ENCODE measurements at regions not wholly inside any gene's neighbourhood (a gene's known extent, or its start where the extent isn't known, plus 50 kb on each side); places are given as distances from the start of the nearest gene placed in this dataset.
"Not testable (repeated sequence)": the region's sequence is repeated elsewhere in the genome, so short reads cannot be mapped to it uniquely, and the experiment has no call there.

DNA sequence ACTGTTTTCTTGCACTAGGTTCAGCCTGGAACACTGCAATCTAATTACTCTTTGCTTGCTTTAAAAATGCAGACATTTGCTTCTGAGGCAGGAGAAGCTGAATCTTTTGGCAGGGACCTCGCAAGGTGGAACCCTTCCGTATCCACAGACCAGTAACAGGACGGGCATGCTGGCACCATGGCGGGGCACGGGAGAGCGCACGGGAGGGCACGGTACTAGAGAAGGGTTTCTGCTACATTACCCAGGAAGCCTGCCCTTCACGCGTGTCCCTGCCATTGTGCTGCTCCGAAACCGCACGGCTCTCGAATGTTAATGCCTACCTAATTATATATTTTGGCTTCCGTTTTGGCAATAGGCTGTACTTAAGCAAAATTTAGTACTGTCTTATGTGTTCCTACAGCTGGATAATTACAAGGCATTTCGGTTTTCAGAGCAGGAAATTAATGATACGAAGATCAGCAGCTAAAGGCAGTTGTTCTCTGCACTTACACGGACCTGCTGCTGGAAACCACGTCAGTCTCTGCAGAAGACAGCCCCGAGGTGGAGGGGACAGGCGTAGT lies 430.4 kb downstream of the IRS2 start:
- DNase-seq = no peak

DNA sequence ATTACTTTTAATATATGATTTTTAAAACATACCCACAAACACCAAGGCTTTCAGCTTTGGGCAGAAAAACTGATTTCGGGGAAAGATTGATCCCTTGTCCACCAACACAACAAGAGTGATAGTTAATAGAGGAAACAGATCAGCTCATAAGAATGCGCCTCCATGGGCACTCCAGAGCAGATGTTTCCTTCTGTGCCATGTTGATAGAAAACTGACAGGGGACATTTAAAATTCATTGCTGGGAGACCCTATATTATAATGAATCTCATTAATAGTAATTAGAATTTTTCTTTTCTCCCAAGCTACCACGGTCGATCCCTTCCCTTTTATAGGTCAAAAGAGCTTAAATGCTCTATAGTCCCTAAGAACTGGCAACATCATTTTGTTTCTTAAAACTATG lies 431.2 kb downstream of the IRS2 start:
- DNase-seq = no peak

DNA sequence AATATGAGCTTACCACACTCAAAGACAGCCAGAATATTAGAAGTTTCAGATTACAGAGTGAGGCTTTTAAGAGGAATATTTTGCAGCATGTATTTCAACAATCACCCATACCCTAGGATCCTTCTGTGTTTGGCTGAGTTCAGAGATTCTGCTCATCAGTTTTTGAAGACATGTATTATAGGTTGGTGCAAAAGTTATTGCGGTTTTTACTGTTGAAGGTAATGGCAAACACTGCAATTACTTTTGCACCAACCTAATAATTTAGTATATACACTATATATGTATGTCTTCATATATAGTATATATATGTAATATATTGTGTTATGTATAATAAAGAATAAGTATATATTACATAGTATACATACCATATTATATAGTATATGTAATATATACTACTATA lies 435.1 kb downstream of the IRS2 start:
- DNase-seq = no peak

DNA sequence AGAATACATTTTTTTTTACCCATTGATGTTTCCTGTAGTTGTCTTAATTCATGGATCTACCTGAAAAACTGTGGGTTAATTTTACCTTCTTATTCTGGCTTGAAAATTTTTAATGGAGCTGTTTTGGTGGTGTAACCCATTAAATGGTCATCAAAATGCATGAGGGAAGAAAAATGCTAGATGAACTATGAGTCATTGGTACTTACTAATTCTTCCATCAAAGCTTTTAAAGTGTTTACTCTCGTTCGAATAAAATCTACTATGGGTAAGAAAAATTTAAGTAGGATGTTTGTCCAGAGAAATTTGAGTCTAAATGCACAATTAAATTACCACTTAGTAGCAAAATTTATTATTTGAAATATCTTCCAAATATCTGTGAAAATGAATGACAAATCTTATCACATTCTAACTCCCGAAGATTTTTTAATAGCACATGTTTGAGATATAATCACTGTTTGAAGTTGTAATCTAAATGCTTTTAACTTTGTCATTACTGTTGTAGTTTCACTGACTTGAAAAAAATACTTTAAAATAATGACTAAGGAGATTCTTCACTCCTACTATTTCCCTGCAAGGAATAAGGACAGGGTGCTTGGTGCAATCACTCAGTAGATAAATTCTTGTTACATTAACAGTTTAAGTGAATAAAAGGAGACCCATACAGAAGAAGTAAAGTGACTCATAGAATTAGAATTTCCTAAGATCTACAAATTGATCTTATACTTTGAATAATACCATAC lies 437.7 kb downstream of the IRS2 start:
- no peak for DNase-seq

DNA sequence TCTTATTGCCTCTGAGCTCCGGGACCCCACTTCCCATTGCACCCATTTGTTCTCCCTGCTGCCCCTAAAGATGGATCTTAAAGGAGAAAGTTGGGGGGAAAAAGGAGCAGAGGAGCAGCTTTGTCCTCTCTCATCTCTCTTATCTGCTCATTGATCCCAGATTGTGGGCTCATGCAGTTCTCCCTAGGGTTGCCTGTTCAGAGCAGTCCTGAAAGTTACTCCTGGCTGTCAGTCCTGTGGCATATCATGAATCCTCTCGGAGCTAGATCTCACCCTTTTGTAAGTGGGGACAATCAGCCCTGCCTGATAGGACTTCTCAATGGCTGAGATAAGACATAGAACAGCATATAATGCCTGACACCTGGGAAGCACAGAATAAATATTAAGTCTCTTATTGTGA lies 440.3 kb downstream of the IRS2 start:
- DNase-seq = no peak

DNA sequence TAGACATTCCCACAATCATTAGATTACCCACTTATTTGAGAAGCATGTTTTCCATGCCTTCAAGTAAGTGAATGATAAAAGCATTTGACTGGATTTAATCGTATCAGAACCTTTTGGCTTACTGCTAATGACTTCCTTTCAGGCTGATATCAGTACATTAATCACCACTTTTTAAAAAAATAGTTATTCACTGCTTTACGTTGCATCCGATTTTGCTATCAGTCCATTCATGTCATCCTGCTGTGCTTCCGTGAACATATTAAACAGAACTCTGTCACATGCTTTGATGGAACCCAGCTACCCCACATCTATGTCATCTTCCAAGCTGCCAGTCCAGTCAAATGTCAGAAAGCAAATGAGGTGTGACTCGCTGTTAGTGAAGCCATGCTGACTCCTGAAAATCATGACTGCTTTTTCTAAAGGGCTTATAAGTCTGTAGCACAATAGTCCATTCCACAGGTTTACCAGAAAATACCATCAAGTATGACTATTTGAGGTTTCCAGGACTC lies 440.9 kb downstream of the IRS2 start:
- no peak for DNase-seq

DNA sequence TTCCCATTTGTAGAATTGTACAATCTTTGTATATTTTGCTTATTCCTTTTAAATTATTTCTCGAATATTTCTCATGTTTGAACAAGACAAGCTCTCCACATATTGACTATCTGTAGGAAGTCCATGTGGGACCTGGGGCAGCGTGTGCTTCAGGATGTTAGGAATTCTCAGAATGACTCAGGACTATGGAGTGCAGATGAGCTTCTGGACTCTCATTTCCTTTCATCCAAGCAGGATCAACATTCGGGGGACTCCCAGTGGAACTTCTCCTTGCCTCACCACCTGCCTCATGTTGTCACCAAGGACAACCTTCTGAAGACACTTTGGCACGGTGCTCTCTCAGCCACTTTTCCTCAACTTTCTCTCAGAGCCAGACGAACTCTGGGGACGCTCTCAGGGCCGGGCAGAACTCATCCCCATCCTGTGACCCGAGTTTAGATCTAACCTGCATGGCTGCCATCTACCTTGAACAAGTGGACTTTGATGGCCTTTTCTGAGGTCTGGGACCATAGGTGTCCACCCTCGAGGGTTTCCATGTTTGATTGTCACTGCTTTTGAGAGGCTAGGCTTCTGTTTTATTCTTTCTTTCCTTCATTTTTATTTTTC lies 441.7 kb downstream of the IRS2 start:
- DNase-seq = no peak

DNA sequence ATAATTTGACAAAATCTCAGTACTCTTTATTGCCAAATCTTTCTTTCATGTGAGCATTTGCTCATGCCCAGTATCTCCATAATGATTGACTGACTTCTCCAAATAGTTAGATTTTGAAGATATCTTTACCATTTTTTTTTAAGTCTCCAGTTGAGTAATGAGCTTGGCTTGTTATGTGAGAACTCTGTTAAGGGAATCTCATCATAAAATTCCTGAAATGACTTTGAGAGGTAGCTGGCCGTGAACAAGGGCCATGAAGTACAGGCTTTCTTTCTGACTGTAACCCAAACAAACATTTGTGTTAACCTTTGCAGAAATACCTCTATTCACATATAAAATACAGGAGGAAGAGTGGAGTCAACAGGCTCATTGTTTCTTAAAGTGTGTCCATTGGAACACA lies 449.7 kb downstream of the IRS2 start:
- DNase-seq = no peak

DNA sequence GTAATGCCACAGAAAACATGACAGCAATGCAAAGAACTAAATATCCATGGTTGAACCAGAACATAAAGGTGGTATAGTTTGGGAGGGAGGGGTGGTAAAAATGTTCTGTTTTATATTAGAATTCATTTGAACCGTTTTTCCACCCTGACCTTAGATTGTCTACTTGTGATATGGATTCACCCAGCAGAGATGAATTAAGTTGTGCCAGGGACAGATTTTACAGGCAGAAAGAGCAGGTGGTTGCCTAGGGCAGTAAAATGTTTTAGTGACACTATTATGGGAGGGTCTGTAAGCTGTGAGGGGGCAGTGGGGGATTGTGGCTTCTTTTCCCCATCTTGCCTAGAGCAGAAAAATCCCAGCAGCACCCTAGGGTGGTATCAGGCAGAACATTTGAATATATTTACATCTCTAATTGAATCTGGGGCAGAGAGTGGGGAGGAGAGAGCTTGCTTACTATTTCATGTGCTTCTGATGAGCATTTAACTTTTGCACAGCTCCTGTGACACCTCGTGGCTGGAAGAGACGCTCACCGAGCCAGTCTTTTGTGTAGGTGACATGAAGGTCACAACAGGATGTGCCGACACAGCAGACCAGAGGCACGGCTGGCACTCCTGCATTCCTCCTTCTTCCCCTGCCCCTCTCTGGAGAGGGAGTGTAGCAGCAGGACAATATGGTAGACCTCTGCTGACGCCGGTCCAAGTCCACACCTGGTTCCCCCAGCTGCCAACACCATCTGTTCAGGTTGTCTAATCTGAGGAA lies 452.3 kb downstream of the IRS2 start:
- DNase-seq = no peak

DNA sequence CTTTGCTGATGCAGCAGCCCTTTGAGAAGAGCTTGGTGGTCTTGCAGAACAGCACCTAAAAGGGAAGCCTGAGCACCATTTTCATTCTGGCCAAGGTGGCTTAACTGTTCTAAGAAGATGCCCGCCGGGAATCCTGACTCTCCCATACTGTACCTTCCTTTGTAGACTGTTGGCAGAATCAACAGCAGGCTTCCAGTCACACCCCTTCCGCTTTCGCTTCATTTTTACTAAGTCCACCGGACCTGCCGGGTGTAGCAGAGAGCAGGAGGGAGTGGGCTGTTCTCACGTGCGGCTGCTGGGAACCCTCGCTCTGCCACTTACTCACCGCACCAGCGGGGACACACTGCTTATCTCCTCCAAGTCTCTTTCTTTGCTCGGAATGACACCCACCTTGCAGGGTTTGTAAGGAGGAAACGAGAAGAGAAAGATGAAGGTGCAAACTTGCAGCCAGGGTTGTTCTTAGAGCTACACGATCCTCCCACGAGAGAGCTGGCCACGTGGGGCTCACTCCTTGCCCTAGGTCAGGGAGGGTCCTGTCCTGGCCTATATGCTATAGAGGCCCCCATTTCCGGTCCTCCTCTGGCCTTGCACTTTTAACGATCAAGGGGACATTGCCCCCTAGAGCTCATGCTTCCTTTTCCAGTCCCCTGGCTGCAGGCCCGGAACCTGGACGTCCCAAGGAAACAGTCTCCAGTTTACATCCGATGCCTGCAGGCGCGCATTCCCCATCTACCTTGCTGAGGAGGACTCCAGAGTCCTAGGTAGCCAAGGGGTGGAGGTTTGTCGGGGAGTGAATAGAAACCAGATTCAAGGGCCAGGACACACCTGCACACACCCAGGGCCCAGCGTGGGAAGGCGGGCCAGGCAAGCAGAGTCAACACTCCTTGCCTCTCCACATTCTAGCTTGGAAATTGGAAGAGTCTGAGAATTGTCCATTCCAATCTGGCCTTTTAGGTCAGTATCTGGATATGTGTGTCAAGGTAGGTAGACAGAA lies 453.6 kb downstream of the IRS2 start:
- no peak for DNase-seq

DNA sequence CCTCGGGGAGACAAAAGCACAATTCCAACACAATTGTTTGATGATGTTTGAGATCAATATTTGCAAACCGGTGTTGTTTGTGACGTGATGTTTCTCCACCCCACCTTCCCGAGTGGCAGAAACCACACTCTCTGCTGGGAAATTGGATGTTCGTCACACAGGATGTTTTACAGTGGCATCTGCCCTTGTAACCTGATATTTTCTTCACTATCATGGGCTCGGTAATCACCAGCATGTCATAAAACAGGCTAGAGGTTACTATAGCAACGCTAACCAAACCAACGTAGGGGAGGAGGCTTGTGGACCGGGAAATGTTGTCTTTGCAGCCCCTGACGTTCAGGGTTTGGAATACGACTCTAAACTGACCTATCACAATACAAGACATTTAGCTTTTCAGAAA lies 454.5 kb downstream of the IRS2 start:
- peak; percentile 59 for DNase-seq

DNA sequence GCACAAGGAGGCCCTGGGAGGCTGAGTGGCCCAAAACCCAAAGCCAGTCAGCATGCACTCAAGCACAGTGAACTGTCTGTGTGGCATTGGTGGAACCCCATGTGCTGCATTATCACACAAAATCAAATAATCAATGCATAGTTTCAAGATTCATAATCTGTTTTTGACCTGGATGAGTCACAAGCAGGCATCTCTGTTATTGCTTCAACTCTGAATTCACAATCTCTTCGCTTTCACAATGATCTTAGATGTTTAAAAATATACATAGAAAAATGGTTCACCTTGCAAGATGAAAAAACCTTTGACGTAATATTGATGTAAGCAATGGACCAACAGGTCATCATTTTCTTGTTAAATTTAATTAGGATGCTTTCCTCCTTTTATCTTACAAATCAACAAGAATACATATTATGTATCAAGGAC lies 455.4 kb downstream of the IRS2 start:
- no peak for DNase-seq

DNA sequence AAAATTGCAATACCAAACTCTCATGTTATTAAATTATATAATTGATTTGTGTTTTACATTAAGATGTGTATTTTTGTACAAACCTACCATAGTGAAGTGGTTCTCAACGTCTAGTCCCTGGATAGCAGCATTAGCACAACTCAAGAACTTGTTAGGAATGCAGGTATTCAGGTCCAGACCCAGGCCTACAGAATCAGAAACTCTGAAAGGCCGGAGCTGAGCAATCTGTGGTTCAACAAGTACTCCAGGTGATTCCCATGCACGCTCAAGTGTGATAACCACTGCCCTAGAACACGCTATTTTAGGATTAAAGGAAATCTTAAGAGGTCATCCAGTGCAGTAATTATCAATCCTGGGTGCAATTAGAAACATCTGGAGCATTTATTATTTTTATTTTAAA lies 456.3 kb downstream of the IRS2 start:
- no peak for DNase-seq

DNA sequence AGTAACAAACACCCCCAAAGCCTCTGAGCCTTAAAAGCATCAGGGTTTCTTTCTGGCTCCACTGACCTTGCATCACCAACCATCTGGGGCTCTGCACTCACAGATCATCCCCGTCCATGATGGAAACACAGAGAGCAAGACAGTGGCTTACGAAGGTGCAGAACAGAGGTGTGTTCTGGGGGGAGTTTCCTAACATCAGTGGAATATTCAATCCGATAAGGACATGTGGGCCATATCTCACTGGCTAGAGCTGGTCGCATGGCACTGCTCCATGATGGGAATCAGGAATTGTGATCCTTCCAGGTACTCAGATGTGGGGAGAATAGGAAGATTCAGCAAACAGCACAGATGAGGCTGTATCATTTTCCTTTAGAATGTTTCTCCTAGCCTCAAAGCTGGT lies 457.2 kb downstream of the IRS2 start:
- no peak for DNase-seq

DNA sequence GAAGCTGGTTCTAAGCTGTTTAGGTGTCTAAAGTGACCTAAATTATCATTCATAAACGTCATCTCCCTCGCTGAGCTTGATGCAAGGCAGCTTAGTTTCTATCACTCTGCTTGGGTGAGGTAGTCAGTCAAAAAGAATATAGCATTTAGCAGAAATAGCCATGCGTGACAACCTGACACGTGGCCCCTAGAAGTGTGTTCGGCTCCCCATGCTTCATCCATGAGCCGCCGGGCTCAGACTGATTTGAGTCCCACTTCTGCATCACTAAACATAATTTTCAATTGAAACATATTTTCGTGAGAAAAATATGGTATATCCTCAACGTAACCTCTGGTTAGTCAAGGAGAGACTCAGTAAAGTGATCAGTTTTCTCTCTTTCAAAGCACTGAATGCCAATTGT lies 459.8 kb downstream of the IRS2 start:
- no peak for DNase-seq

DNA sequence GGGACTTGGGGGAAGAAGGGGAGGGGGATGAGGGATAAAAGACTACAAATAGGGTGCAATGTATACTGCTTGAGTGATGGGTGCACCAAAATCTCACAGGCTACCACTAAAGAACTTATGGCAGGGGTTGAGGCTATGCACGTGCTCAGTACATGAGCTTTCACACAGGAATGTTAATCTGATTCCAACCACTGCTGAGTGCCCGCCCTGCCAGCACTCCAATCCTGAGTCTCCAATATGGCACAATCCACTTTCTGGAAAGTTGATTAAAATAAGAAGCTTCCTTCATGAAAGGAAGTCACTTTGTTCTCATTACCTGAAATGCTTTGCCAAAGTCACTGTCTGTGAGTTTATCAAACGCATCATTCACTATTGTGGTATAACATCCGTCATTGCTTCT lies 463.0 kb downstream of the IRS2 start:
- DNase-seq = no peak

DNA sequence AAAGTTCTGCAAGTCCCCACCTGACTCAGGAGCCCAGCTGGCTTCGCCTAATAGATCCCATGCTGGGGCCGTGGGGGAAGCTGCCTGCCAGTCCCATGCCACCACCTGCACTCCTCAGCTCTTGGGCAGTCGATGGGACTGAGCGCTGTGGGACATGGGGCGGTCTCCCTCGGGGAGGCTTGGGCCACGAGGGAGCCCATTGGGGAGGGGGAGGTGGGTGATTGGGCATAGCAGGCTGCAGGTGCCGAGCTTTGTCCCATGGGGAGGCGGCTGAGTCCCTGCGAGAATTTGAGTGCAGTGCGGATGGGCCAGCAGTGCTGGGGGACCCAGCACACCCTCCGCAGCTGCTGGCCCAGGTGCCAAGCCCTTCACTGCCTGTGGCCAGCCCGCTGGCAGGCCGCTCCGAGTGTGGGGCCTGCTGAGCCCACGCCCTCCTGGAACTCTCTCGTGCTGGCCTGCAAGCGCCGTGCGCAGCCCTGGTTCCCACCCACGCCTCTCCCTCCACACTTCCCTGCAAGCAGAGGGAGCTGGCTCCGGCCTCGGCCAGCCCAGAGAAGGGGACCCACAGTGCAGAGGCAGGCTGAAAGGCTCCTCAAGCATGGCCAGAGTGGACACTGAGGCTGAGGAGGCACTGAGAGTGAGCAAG lies 467.3 kb downstream of the IRS2 start:
- no peak for DNase-seq

DNA sequence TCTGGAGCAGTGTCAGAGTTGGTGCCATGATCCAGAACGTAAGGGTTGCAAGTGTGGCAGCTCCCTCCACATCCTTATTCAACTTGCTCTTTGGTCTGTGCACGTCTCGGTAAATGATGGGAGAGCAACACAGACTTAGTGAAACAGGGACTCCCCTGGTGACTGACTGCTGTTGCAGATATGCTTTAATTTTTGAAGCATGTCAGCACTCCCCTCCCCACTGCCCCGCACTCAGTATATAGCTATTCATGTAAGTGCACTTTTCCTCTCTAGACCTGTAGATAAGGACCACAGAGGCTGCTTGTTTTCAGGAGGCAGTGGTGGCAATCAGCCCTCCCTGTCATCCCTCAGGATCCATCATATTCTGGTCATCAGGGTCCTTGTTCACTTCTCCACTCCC lies 470.9 kb downstream of the IRS2 start:
- DNase-seq = no peak

DNA sequence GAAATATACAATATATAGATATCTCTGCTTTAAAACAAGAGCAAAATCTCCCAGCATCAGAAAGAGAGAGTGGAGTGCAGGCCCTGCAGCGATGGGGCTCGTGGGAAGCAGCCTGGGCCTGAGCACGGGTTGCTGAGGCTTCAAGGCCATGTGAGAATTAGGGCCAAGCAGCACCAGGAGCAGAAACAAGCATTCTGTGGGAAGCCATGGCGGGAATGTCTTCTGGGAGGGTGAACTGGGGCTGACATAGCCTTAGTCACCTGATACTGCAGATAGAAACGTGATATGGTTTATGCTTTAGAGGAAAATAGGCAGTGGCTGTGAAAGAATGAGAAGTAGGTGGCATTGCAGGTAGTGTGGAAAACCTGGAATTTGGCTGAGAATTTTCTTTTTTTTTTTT lies 472.3 kb downstream of the IRS2 start:
- DNase-seq = no peak

DNA sequence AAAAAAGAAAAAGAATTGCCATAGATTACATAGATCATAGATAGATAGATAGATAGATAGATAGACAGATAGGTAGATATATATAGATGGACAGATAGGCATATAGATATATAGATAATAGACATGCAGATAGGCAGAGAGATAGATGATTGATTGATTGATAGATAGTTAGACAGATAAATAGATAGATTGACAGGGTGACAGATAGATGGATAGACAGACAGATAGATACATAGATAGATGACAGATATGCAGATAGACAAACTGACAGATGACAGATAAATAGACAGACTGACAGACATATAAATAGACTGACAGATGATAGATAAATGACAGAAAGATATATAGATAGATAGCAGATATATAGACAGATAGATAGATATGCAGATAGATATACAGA lies 474.0 kb downstream of the IRS2 start:
- DNase-seq = no peak

DNA sequence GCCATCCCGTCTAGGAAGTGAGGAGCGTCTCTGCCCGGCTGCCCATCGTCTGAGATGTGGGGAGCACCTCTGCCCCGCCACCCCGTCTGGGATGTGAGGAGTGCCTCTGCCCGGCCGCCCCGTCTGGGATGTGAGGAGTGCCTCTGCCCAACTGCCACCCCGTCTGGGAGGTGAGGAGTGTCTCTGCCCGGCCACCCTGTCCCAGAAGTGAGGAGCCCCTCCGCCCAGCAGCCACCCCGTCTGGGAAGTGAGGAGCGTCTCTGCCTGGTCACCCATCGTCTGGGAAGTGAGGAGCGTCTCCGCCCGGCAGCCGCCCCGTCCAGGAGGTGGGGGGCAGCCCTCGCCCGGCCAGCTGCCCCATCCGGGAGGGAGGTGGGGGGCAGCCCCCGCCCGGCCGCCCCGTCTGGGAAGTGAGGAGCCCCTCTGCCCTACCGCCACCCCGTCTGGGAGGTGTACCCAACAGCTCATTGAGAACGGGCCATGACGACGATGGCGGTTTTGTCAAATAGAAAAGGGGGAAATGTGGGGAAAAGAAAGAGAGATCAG lies 474.9 kb downstream of the IRS2 start:
- DNase-seq = not testable (repeated sequence)

Data from NCI-H2171 (cell line).